C4-2B (cell line): ENCODE measurements at regions not wholly inside any gene's neighbourhood (a gene's known extent, or its start where the extent isn't known, plus 50 kb on each side); places are given as distances from the start of the nearest gene placed in this dataset.

ENCODE experiments used
- ZFX ChIP-seq: fragments of 450-650 bp; IDR thresholded peaks from 2 replicates; pipeline ENCODE4 v1.6.1; 2017
- TF ChIP-seq, protein P1 (sequence below): fragments of 450-650 bp; conservative IDR thresholded peaks from 2 replicates; pipeline ENCODE4 v1.5.1; 2017; ENCODE audit warnings: mild to moderate bottlenecking

GRCh38 chr15:47351501-47351900 is 365.8 kb upstream of the SEMA6D start:
- TF ChIP-seq, protein P1, sequence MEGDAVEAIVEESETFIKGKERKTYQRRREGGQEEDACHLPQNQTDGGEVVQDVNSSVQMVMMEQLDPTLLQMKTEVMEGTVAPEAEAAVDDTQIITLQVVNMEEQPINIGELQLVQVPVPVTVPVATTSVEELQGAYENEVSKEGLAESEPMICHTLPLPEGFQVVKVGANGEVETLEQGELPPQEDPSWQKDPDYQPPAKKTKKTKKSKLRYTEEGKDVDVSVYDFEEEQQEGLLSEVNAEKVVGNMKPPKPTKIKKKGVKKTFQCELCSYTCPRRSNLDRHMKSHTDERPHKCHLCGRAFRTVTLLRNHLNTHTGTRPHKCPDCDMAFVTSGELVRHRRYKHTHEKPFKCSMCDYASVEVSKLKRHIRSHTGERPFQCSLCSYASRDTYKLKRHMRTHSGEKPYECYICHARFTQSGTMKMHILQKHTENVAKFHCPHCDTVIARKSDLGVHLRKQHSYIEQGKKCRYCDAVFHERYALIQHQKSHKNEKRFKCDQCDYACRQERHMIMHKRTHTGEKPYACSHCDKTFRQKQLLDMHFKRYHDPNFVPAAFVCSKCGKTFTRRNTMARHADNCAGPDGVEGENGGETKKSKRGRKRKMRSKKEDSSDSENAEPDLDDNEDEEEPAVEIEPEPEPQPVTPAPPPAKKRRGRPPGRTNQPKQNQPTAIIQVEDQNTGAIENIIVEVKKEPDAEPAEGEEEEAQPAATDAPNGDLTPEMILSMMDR = no peak
- no peak for TF ChIP-seq ZFX
